OCI-LY1 (cell line): ENCODE measurements at regions not wholly inside any gene's neighbourhood (a gene's known extent, or its start where the extent isn't known, plus 50 kb on each side); places are given as distances from the start of the nearest gene placed in this dataset.

Source experiments
- H2AFZ ChIP-seq: fragments of 200-600 bp; sonication (generic), shearing (Covaris generic); 2 replicates; pipeline ENCODE4 v1.6.0; 2014; ENCODE audit warnings: antibody characterized with exemption, mild to moderate bottlenecking, low read length
- H3F3A ChIP-seq: fragments of 200-600 bp; sonication (generic), shearing (Covaris generic); 2 replicates; pipeline ENCODE4 v1.6.0; 2014; ENCODE audit warnings: mild to moderate bottlenecking, antibody characterized with exemption, low read length, moderate library complexity; ENCODE audit not compliant: insufficient read depth
- H3K27ac ChIP-seq: fragments of 200-600 bp; sonication (generic); 2 replicates; pipeline ENCODE4 v1.5.1; 2014; ENCODE audit warnings: low read length, mixed run types, mild to moderate bottlenecking, low read depth; ENCODE audit not compliant: poor library complexity, severe bottlenecking
- H3K27me3 ChIP-seq: fragments of 200-600 bp; sonication (generic); 2 replicates; pipeline ENCODE4 v1.6.0; 2014; ENCODE audit warnings: antibody characterized with exemption, mild to moderate bottlenecking, low read length, moderate library complexity; ENCODE audit not compliant: insufficient read depth
- H3K36me3 ChIP-seq: fragments of 200-600 bp; sonication (generic); 2 replicates; pipeline ENCODE4 v1.6.1; 2014; ENCODE audit warnings: mild to moderate bottlenecking, antibody characterized with exemption, low read length, moderate library complexity, mixed read lengths; ENCODE audit not compliant: insufficient read depth
- H3K4me1 ChIP-seq: fragments of 200-600 bp; sonication (generic); 2 replicates; pipeline ENCODE4 v1.5.1; 2014; ENCODE audit warnings: mild to moderate bottlenecking, low read length, moderate library complexity; ENCODE audit not compliant: insufficient read depth, severe bottlenecking
- H3K4me2 ChIP-seq: fragments of 200-600 bp; sonication (generic), shearing (Covaris generic); 2 replicates; pipeline ENCODE4 v1.6.1; 2014; ENCODE audit warnings: low read length
- H3K4me3 ChIP-seq: fragments of 200-600 bp; sonication (generic); 2 replicates; pipeline ENCODE4 v1.5.1; 2014; ENCODE audit warnings: low read length, low read depth, mild to moderate bottlenecking, mixed read lengths; ENCODE audit not compliant: poor library complexity, severe bottlenecking
- H3K79me2 ChIP-seq: fragments of 200-600 bp; shearing (Covaris generic); 2 replicates; pipeline ENCODE4 v1.6.1; 2016; ENCODE audit warnings: mixed run types, low read length, mixed read lengths; ENCODE audit not compliant: insufficient read depth
- H3K9ac ChIP-seq: fragments of 200-600 bp; sonication (generic), shearing (Covaris generic); 2 replicates; pipeline ENCODE4 v1.6.1; 2014; ENCODE audit warnings: mild to moderate bottlenecking, low read length, mixed read lengths
- H3K9me2 ChIP-seq: fragments of 200-600 bp; sonication (generic), shearing (Covaris generic); 2 replicates; pipeline ENCODE4 v1.6.1; 2014; ENCODE audit warnings: low read depth, mild to moderate bottlenecking, low read length, mixed read lengths
- H3K9me3 ChIP-seq: fragments of 200-600 bp; shearing (Covaris generic); 2 replicates; pipeline ENCODE4 v1.6.1; 2014; ENCODE audit warnings: low read length, mixed read lengths
- H4K20me1 ChIP-seq: fragments of 200-600 bp; sonication (generic), shearing (Covaris generic); 2 replicates; pipeline ENCODE4 v1.6.0; 2016; ENCODE audit warnings: mild to moderate bottlenecking, low read length; ENCODE audit not compliant: insufficient read depth
- CTCF ChIP-seq: fragments of 200-600 bp; sonication (generic), shearing (Covaris generic); IDR thresholded peaks from 2 replicates; pipeline ENCODE4 v1.5.1; 2017; ENCODE audit warnings: mild to moderate bottlenecking, antibody characterized with exemption, low read length, moderate library complexity, mixed read lengths
- EZH2 ChIP-seq: fragments of 200-600 bp; sonication (generic), shearing (Covaris generic); IDR thresholded peaks from 2 replicates; pipeline ENCODE4 v1.8.0; 2017; ENCODE audit warnings: borderline replicate concordance, mixed run types, mild to moderate bottlenecking, antibody characterized with exemption, low read length, moderate library complexity, mixed read lengths

GRCh38 chr20:22411627-22412450 is 172.5 kb downstream of the FOXA2 start:
- no peaks in the 10 kb centered on the region for H3K9me2 ChIP-seq
- H3K79me2 ChIP-seq: no peaks in the 10 kb centered on the region
- TF ChIP-seq EZH2 (no peak), CTCF (no peak)
- H3K27me3 ChIP-seq: no peaks in the 10 kb centered on the region
- H4K20me1 ChIP-seq: no peaks in the 10 kb centered on the region
- no peak overlapping the region for H3K4me3 ChIP-seq
- H3K9ac ChIP-seq: no peak overlapping the region
- H3F3A ChIP-seq: no peaks in the 10 kb centered on the region
- H2AFZ ChIP-seq: no peak overlapping the region
- H3K36me3 ChIP-seq: no peaks in the 10 kb centered on the region
- no peak overlapping the region for H3K4me2 ChIP-seq
- no peaks in the 10 kb centered on the region for H3K4me1 ChIP-seq
- no peak overlapping the region for H3K27ac ChIP-seq
- no peaks in the 10 kb centered on the region for H3K9me3 ChIP-seq

GRCh38 chr20:22411286-22411626 is 173.1 kb downstream of the FOXA2 start:
- Histone ChIP-seq H3K9me3 (no peaks in the 10 kb centered on the region), H4K20me1 (no peaks in the 10 kb centered on the region), H3K4me3 (no peak overlapping the region), H3K4me2 (no peak overlapping the region), H3K9me2 (no peaks in the 10 kb centered on the region), H3K27ac (no peak overlapping the region), H2AFZ (no peak overlapping the region), H3K36me3 (no peaks in the 10 kb centered on the region), H3F3A (no peaks in the 10 kb centered on the region), H3K9ac (no peak overlapping the region), H3K27me3 (no peaks in the 10 kb centered on the region), H3K79me2 (no peaks in the 10 kb centered on the region), H3K4me1 (no peaks in the 10 kb centered on the region)
- no peak for TF ChIP-seq CTCF
- no peak for TF ChIP-seq EZH2

GRCh38 chr20:22410556-22411130 is 173.7 kb downstream of the FOXA2 start:
- H3K9me3 ChIP-seq: no peaks in the 10 kb centered on the region
- no peak overlapping the region for H3K4me2 ChIP-seq
- H3K27me3 ChIP-seq: no peaks in the 10 kb centered on the region
- no peak overlapping the region for H3K4me3 ChIP-seq
- H3K27ac ChIP-seq: no peak overlapping the region
- H4K20me1 ChIP-seq: no peaks in the 10 kb centered on the region
- TF ChIP-seq CTCF (no peak), EZH2 (no peak)
- H3K9ac ChIP-seq: no peak overlapping the region
- H2AFZ ChIP-seq: no peak overlapping the region
- H3K9me2 ChIP-seq: no peaks in the 10 kb centered on the region
- H3F3A ChIP-seq: no peaks in the 10 kb centered on the region
- H3K36me3 ChIP-seq: no peaks in the 10 kb centered on the region
- H3K79me2 ChIP-seq: no peaks in the 10 kb centered on the region
- H3K4me1 ChIP-seq: no peaks in the 10 kb centered on the region
